Natural killer cell (primary cell): ENCODE measurements at regions not wholly inside any gene's neighbourhood (a gene's known extent, or its start where the extent isn't known, plus 50 kb on each side); places are given as distances from the start of the nearest gene placed in this dataset.
"Not testable (repeated sequence)": the region's sequence is repeated elsewhere in the genome, so short reads cannot be mapped to it uniquely, and the experiment has no call there.

Experiments
- ATAC-seq, 3 donors: fragments of 150-1000 bp in 2 of 3; fragments of 200-7000 bp in 1 of 3; cut with Tn5 transposase; 1 replicate in 1 of 3; 2 replicates in 2 of 3; pipeline ENCODE4 v1.10.0; 2021; ENCODE audit warnings: mild to moderate bottlenecking in 2 of 3, moderate library complexity in 2 of 3
- DNase-seq, 2 donors: peaks; one replicate each; pipeline versions ENCODE4 v3.0.0 to v3.0.0-alpha.2; 2013 to 2021; ENCODE audit warnings: mixed read lengths in 1 of 2
- H3K27ac ChIP-seq: one replicate; pipeline ENCODE4 v1.5.1; 2013; ENCODE audit warnings: mild to moderate bottlenecking, low read length
- H3K27me3 ChIP-seq: one replicate; pipeline ENCODE4 v1.6.1; 2013; ENCODE audit warnings: low read length; ENCODE audit not compliant: control insufficient read depth, insufficient read depth
- H3K36me3 ChIP-seq: one replicate; pipeline ENCODE4 v1.6.1; 2013; ENCODE audit warnings: low read length; ENCODE audit not compliant: control insufficient read depth, insufficient read depth
- H3K4me1 ChIP-seq: one replicate; pipeline ENCODE4 v1.6.1; 2013; ENCODE audit warnings: low read length; ENCODE audit not compliant: control insufficient read depth, insufficient read depth
- H3K4me3 ChIP-seq: one replicate; pipeline ENCODE4 v1.5.1; 2013; ENCODE audit warnings: low read length
- H3K9me3 ChIP-seq: one replicate; pipeline ENCODE4 v1.6.1; 2013; ENCODE audit warnings: low read length; ENCODE audit not compliant: control insufficient read depth, insufficient read depth
- H3K27ac Mint-ChIP-seq, 2 donors: one replicate each; pipeline ENCODE4 v1.8.0; 2022; ENCODE audit warnings: mild to moderate bottlenecking in 2 of 2, mixed read lengths in 2 of 2, moderate library complexity in 1 of 2
- H3K27me3 Mint-ChIP-seq, 2 donors: one replicate each; pipeline ENCODE4 v1.8.0; 2022; ENCODE audit warnings: low read depth in 2 of 2, mixed read lengths in 2 of 2
- H3K36me3 Mint-ChIP-seq: one replicate; pipeline ENCODE4 v1.8.0; 2022; ENCODE audit warnings: mixed read lengths
- H3K4me1 Mint-ChIP-seq, 2 donors: one replicate each; pipeline ENCODE4 v1.8.0; 2022; ENCODE audit warnings: mixed read lengths in 2 of 2
- H3K4me3 Mint-ChIP-seq: one replicate; pipeline ENCODE4 v1.8.0; 2022; ENCODE audit warnings: mild to moderate bottlenecking, moderate library complexity, mixed read lengths
- H3K9me3 Mint-ChIP-seq, 2 donors: one replicate each; pipeline ENCODE4 v1.8.0; 2022; ENCODE audit warnings: mixed read lengths in 2 of 2
- WGBS: methylation state at CpG from one replicate; pipeline ENCODE4 v1.1.7; 2013; ENCODE audit warnings: missing lambda C conversion rate; ENCODE audit not compliant: insufficient coverage; 5-methylcytosine and 5-hydroxymethylcytosine counted together
- intact Hi-C: fragments of 100-400 bp; cut with micrococcal nuclease; formaldehyde crosslinking; loops from one replicate; pipeline ENCODE4 v1.14.2; 2022
- TF ChIP-seq, protein P1 (sequence below): fragments of 200-600 bp; IDR thresholded peaks from one replicate; pipeline ENCODE4 v1.8.0; 2022; ENCODE audit warnings: antibody characterized with exemption

GRCh38 chr3:181484026-181484425, 227.7 kb upstream of the SOX2 start:
- no peak for DNase-seq
- ATAC-seq: no peak
- no peaks in the 10 kb centered on the region for H3K4me1 Mint-ChIP-seq
- Histone ChIP-seq H3K9me3 (no peaks in the 10 kb centered on the region), H3K4me1 (no peaks in the 10 kb centered on the region), H3K27ac (no peak overlapping the region), H3K4me3 (no peak overlapping the region), H3K36me3 (no peaks in the 10 kb centered on the region), H3K27me3 (no peaks in the 10 kb centered on the region)
- WGBS: no CpG with 5 or more reads among the region's 1 CpG
- TF ChIP-seq, protein P1, sequence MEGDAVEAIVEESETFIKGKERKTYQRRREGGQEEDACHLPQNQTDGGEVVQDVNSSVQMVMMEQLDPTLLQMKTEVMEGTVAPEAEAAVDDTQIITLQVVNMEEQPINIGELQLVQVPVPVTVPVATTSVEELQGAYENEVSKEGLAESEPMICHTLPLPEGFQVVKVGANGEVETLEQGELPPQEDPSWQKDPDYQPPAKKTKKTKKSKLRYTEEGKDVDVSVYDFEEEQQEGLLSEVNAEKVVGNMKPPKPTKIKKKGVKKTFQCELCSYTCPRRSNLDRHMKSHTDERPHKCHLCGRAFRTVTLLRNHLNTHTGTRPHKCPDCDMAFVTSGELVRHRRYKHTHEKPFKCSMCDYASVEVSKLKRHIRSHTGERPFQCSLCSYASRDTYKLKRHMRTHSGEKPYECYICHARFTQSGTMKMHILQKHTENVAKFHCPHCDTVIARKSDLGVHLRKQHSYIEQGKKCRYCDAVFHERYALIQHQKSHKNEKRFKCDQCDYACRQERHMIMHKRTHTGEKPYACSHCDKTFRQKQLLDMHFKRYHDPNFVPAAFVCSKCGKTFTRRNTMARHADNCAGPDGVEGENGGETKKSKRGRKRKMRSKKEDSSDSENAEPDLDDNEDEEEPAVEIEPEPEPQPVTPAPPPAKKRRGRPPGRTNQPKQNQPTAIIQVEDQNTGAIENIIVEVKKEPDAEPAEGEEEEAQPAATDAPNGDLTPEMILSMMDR: no peak
- peaks cover 15 to 30% of the 10 kb centered on the region in 2 donors for H3K9me3 Mint-ChIP-seq
- H3K27ac Mint-ChIP-seq: no peak overlapping the region
- H3K27me3 Mint-ChIP-seq: no peaks in the 10 kb centered on the region
- H3K36me3 Mint-ChIP-seq: peaks cover 5% of the 10 kb centered on the region
- H3K4me3 Mint-ChIP-seq: no peak overlapping the region
- intact Hi-C loops: no loop called here

- H3K9me3 Mint-ChIP-seq: peaks cover 14 to 33% of the 10 kb centered on the region in 2 donors
- ATAC-seq, H3K27ac Mint-ChIP-seq, H3K4me1 Mint-ChIP-seq, H3K4me1 ChIP-seq, intact Hi-C loops, H3K36me3 ChIP-seq, H3K27me3 Mint-ChIP-seq, H3K36me3 Mint-ChIP-seq, H3K4me3 ChIP-seq, H3K27me3 ChIP-seq, DNase-seq, H3K4me3 Mint-ChIP-seq, H3K27ac ChIP-seq: not testable (repeated sequence)
- peaks cover 16% of the 10 kb centered on the region for H3K9me3 ChIP-seq
- 94% methylated on average over 1 of the region's 1 CpG for WGBS
Observed at GRCh38 chr3:181475146-181475545, 236.6 kb upstream of the SOX2 start.

GRCh38 chr3:181470349-181470748, 241.4 kb upstream of the SOX2 start:
- peaks cover 18 to 29% of the 10 kb centered on the region in 2 donors for H3K9me3 Mint-ChIP-seq
- intact Hi-C loops: no loop called here
- ATAC-seq: no peak

GRCh38 chr3:181464033-181464694, 247.6 kb upstream of the SOX2 start:
- peaks cover 5 to 13% of the 10 kb centered on the region in 2 donors for H3K9me3 Mint-ChIP-seq
- DNase-seq (no peak), ATAC-seq (no peak)
- 95% methylated on average over 5 of the region's 6 CpGs for WGBS
- no peaks in the 10 kb centered on the region for H3K9me3 ChIP-seq
- no peaks in the 10 kb centered on the region for H3K36me3 Mint-ChIP-seq
- no peaks in the 10 kb centered on the region for H3K27me3 ChIP-seq
- no peaks in the 10 kb centered on the region for H3K36me3 ChIP-seq
- intact Hi-C loops: no loop called here
- no peaks in the 10 kb centered on the region for H3K4me1 Mint-ChIP-seq
- no peak overlapping the region for H3K27ac ChIP-seq
- TF ChIP-seq, protein P1: no peak
- H3K4me1 ChIP-seq: no peaks in the 10 kb centered on the region
- no peak overlapping the region for H3K4me3 Mint-ChIP-seq
- no peak overlapping the region for H3K4me3 ChIP-seq
- H3K27ac Mint-ChIP-seq: no peak overlapping the region
- H3K27me3 Mint-ChIP-seq: no peaks in the 10 kb centered on the region

More at GRCh38 chr3:181470349-181470748, 241.4 kb upstream of the SOX2 start:
- H3K4me1 ChIP-seq: no peaks in the 10 kb centered on the region
- H3K4me3 ChIP-seq: no peak overlapping the region
- H3K27ac ChIP-seq: no peak overlapping the region
- 100% methylated on average over 1 of the region's 1 CpG for WGBS
- Mint-ChIP-seq H3K27me3 (no peaks in the 10 kb centered on the region), H3K4me1 (no peaks in the 10 kb centered on the region), H3K27ac (no peak overlapping the region), H3K4me3 (no peak overlapping the region), H3K36me3 (peaks cover 5% of the 10 kb centered on the region)
- H3K9me3 ChIP-seq: no peaks in the 10 kb centered on the region
- DNase-seq: no peak
- no peaks in the 10 kb centered on the region for H3K27me3 ChIP-seq
- no peaks in the 10 kb centered on the region for H3K36me3 ChIP-seq
- TF ChIP-seq, protein P1: no peak
